T follicular helper cell (primary cell): ENCODE measurements at regions not wholly inside any gene's neighbourhood (a gene's known extent, or its start where the extent isn't known, plus 50 kb on each side); places are given as distances from the start of the nearest gene placed in this dataset.

Experiments
- DNase-seq: peaks from one replicate; pipeline ENCODE4 v3.0.0-alpha.2; 2020; ENCODE audit warnings: low read depth

GRCh38 chr10:118412932-118413331 lies 70.8 kb upstream of the FAM204A start:
- no peak for DNase-seq

GRCh38 chr10:118412132-118412760 lies 70.1 kb upstream of the FAM204A start:
- no peak for DNase-seq

GRCh38 chr10:118409295-118409694 lies 67.2 kb upstream of the FAM204A start:
- DNase-seq = no peak

DNA sequence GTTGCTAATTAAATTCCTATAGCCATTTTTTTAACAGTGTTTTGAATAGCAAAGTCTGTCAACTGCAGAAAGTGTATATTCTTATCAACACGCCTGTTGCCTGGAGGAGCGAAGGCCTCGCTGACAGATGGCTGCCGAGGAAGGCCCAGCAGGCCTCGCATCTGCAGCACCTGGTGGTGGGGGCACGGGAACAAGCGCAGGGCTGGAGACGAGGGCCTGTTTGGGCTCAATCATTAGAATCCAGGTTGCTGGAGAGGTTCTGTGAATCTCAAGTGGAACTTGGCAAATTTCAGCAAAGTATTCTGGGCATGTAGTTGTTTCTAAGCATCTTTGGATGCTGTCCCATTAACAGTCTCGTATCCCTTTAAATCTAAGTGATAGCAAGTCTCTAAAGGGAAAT lies 66.1 kb upstream of the FAM204A start:
- no peak for DNase-seq

GRCh38 chr10:118407777-118408176 lies 65.7 kb upstream of the FAM204A start:
- DNase-seq = no peak

DNA sequence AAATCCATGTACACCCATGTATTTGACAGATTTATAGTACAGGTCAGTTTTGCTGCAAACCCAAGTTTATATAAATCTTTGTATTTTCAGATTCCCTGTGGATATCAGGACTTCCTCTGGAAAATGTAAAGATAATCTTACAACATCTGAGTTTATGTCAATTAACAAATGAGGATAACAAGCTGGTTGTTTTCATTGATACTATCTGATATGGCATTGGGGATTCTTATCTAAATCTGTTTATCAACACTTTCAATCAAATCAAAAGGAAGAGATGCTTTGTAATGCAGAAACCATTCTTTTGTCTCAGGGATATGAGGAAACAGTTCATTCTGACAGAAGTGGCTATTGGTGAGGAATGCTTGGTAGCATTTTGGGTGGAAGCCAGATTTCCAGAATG lies 64.9 kb upstream of the FAM204A start:
- DNase-seq = no peak

DNA sequence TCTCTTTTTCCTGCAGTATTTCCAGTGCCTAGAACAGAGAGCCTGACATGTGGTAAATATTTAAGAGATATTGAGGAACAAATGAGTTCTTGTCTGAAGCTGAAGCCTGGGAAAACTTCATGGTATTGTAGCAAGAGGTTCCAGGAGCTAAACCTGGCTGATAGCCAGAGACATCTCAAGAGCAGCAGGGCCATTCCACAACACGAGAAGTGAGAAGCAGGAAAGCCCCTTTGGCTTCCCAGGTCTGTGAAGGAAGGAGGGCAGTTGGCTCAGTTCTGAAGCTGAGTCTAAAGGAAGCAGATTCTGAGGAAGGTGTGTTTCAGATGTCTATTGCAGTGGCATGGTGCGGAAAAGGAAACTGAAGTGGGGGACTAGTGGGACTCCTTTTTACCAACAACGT lies 63.8 kb upstream of the FAM204A start:
- no peak for DNase-seq

DNA sequence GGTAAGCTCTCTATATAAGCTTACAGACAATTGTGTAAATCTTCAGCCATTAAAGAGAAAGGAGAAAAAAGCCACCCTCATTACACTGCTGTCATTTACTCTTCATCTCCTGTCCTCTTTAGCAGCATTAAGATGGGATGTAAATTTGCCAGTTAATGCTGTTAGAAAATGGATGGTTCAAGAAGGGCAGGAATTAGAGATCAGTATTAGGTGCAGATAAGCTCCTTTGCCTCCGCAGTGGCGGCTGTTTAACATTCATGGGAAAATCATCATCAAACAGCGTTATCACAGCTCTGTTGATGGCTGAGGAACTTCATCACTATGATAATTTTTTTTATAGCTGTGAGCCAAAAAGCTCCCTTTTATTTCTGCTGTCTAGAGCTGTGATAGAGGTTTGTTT lies 61.8 kb upstream of the FAM204A start:
- DNase-seq = no peak

- no peak for DNase-seq
Observed at GRCh38 chr10:118401708-118402193, 59.6 kb upstream of the FAM204A start.

- DNase-seq = no peak
Observed at GRCh38 chr10:118397391-118397790, 55.3 kb upstream of the FAM204A start.

- DNase-seq = no peak
Observed at GRCh38 chr10:118395947-118396346, 53.8 kb upstream of the FAM204A start.

DNA sequence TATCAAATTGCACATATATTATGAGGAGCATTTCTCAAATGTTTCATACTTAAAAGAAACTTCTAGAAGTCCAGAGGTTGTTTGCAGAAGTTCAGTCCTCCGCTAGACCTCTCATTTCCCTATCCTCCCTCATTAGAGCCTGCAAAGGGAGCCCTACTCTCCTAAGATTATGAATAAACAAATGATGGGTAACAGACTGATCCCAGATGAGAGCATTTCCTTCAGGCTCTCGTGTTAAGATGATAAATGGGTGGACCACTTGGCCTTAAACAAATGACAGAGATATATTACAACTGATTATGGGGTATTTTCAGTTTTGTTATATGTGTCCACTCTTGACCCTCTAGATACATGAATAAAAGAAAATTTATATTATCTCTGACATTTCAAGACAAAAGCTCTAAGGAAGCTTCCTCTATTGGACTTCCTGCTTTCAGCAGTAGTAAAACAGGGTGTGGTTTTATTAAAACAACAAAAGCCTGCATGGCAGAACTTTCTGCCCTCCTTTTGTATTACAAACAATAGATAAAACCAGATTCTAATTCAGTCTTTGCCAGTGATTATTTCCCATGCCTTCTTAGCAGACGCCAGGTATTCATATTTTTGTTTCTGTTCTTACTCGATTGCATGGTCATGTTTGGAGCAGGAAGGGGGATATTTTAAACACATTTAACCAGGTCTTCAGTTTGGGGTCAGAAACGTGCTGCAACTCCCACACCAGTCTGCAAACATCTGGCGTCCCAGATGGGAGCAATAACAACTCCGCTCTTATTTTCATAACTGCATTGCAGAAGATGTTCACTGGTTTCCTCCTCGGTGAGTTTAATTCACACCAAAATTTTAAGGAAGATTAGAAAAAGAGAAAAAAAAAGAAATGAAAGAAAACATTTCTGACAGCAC lies 52.4 kb upstream of the FAM204A start:
- no peak for DNase-seq

DNA sequence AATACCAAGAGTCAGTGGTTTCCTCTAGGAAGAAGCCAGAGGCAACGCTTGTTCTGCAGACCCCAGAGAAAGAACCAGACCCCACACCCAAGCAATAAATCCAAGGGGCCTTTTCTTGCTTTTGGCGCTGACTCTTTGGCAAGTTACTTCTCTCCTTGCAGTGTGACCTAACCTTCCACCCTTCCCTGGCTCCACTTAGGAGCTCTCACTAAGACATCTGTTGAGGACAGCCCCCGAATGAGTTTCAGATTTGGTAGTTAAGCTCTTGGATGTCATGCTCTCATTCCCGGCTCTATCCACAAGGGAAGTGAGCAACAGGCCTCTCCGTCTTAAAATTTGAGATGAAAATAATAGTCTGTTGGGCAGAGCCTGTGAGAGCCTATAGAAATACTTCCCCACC lies 50.6 kb upstream of the FAM204A start:
- no peak for DNase-seq
